ENCODE measurements at regions not wholly inside any gene's neighbourhood (a gene's known extent, or its start where the extent isn't known, plus 50 kb on each side); places are given as distances from the start of the nearest gene placed in this dataset.
A peak's percentile ranks its signal among the peaks of the same experiment; 100 is the strongest.
"Not testable (repeated sequence)": the region's sequence is repeated elsewhere in the genome, so short reads cannot be mapped to it uniquely, and the experiment has no call there.

- Histone ChIP-seq H3K9me3 (ENCODE audit: low read depth) (no peaks in the 10 kb centered on the region), H3K27ac (no peak overlapping the region), H3K27me3 (no peaks in the 10 kb centered on the region), H3K4me1 (ENCODE audit: low read depth) (no peaks in the 10 kb centered on the region), H3K36me3 (no peaks in the 10 kb centered on the region), H3K4me3 (no peak overlapping the region)
- peak in 1 of 2 donors; percentile 50 for DNase-seq (ENCODE audit: low read depth in 1 of 2, low spot score in 1 of 2)
- TF ChIP-seq CTCF (IDR thresholded peaks at IDR 0.05; ENCODE audit: low read depth, low read length): no peak
Observed at GRCh38 chr7:41567031-41567730, 135.7 kb downstream of the INHBA start.

- H3K27me3 ChIP-seq: no peaks in the 10 kb centered on the region
- no peak overlapping the region for H3K4me3 ChIP-seq
- H3K36me3 ChIP-seq: no peaks in the 10 kb centered on the region
- no peak for DNase-seq (ENCODE audit: low read depth in 1 of 2, low spot score in 1 of 2)
- H3K27ac ChIP-seq: no peak overlapping the region
- no peaks in the 10 kb centered on the region for H3K4me1 ChIP-seq (ENCODE audit: low read depth)
- TF ChIP-seq CTCF (IDR thresholded peaks at IDR 0.05; ENCODE audit: low read depth, low read length): no peak
- no peaks in the 10 kb centered on the region for H3K9me3 ChIP-seq (ENCODE audit: low read depth)
Observed at GRCh38 chr7:41566581-41566980, 136.3 kb downstream of the INHBA start.

- Histone ChIP-seq H3K4me3 (no peak overlapping the region), H3K27ac (no peak overlapping the region), H3K36me3 (no peaks in the 10 kb centered on the region), H3K9me3 (ENCODE audit: low read depth) (no peaks in the 10 kb centered on the region), H3K4me1 (ENCODE audit: low read depth) (no peaks in the 10 kb centered on the region), H3K27me3 (no peaks in the 10 kb centered on the region)
- no peak for DNase-seq (ENCODE audit: low read depth in 1 of 2, low spot score in 1 of 2)
- no peak for TF ChIP-seq CTCF (IDR thresholded peaks at IDR 0.05; ENCODE audit: low read depth, low read length)
Observed at GRCh38 chr7:41565655-41566054, 137.2 kb downstream of the INHBA start.

GRCh38 chr7:41559426-41559825, 143.5 kb downstream of the INHBA start:
- Histone ChIP-seq H3K4me1 (ENCODE audit: low read depth) (no peaks in the 10 kb centered on the region), H3K36me3 (no peaks in the 10 kb centered on the region), H3K9me3 (ENCODE audit: low read depth) (no peaks in the 10 kb centered on the region), H3K27me3 (no peaks in the 10 kb centered on the region), H3K27ac (no peak overlapping the region), H3K4me3 (no peak overlapping the region)
- DNase-seq (ENCODE audit: low read depth in 1 of 2, low spot score in 1 of 2): no peak
- TF ChIP-seq CTCF (IDR thresholded peaks at IDR 0.05; ENCODE audit: low read depth, low read length): no peak

GRCh38 chr7:41554481-41554880, 148.4 kb downstream of the INHBA start:
- H3K9me3 ChIP-seq (ENCODE audit: low read depth): no peaks in the 10 kb centered on the region
- H3K27me3 ChIP-seq: no peaks in the 10 kb centered on the region
- H3K27ac ChIP-seq: no peak overlapping the region
- no peak for TF ChIP-seq CTCF (IDR thresholded peaks at IDR 0.05; ENCODE audit: low read depth, low read length)
- H3K36me3 ChIP-seq: no peaks in the 10 kb centered on the region
- H3K4me1 ChIP-seq (ENCODE audit: low read depth): peaks cover 8% of the 10 kb centered on the region
- H3K4me3 ChIP-seq: no peak overlapping the region
- DNase-seq (ENCODE audit: low read depth in 1 of 2, low spot score in 1 of 2): no peak

GRCh38 chr7:41550046-41550445, 152.8 kb downstream of the INHBA start:
- not testable (repeated sequence) for H3K9me3 ChIP-seq (ENCODE audit: low read depth); H3K4me1 ChIP-seq (ENCODE audit: low read depth); DNase-seq (ENCODE audit: low read depth in 1 of 2, low spot score in 1 of 2); H3K27ac ChIP-seq; H3K27me3 ChIP-seq; H3K36me3 ChIP-seq; H3K4me3 ChIP-seq
